ENCODE measurements at regions not wholly inside any gene's neighbourhood (a gene's known extent, or its start where the extent isn't known, plus 50 kb on each side); places are given as distances from the start of the nearest gene placed in this dataset.
"Not testable (repeated sequence)": the region's sequence is repeated elsewhere in the genome, so short reads cannot be mapped to it uniquely, and the experiment has no call there.

GRCh38 chr5:16990817-16991520 is 54.9 kb upstream of the MYO10 start:
- TF ChIP-seq ARNT (IDR thresholded peaks at IDR 0.05); FOXM1 (IDR thresholded peaks at IDR 0.05; ENCODE audit: borderline replicate concordance); BHLHE40 (IDR thresholded peaks at IDR 0.05; ENCODE audit: borderline replicate concordance); PKNOX1 (IDR thresholded peaks at IDR 0.05); FOXK2 (IDR thresholded peaks at IDR 0.05); SUZ12 (IDR thresholded peaks at IDR 0.05); NFRKB (IDR thresholded peaks at IDR 0.05); CTBP1 (IDR thresholded peaks at IDR 0.05; ENCODE audit: borderline replicate concordance); ZNF384 (IDR thresholded peaks at IDR 0.05); L3MBTL2 (conservative IDR thresholded peaks at IDR 0.05); FOXA1 (IDR thresholded peaks at IDR 0.05); ELF4 (IDR thresholded peaks at IDR 0.05); TARDBP (IDR thresholded peaks at IDR 0.05): not testable (repeated sequence)

All from HEK293T (cell line).